Gastroesophageal sphincter (tissue), 4 donors: ENCODE measurements at regions not wholly inside any gene's neighbourhood (a gene's known extent, or its start where the extent isn't known, plus 50 kb on each side); places are given as distances from the start of the nearest gene placed in this dataset.
"Not testable (repeated sequence)": the region's sequence is repeated elsewhere in the genome, so short reads cannot be mapped to it uniquely, and the experiment has no call there.

Experiments
- ATAC-seq: fragments of 150-250 bp; one replicate; pipeline ENCODE4 v1.9.1; 2016; ENCODE audit warnings: mild to moderate bottlenecking, moderate library complexity
- H3K27ac ChIP-seq, 4 donors: fragments of 200-600 bp; sonication (generic) in 3 of 4; 1 replicate in 3 of 4; 2 replicates in 1 of 4; pipeline ENCODE4 v1.5.1; 2016 to 2019
- H3K27me3 ChIP-seq: fragments of 200-600 bp; sonication (generic); one replicate; pipeline ENCODE4 v1.5.1; 2019
- H3K36me3 ChIP-seq, 2 donors: fragments of 200-600 bp; sonication (generic); one replicate each; pipeline ENCODE4 v1.5.1; 2019; ENCODE audit warnings: control low read depth in 1 of 2
- H3K4me1 ChIP-seq, 3 donors: fragments of 200-600 bp; sonication (generic); 1 replicate in 2 of 3; 2 replicates in 1 of 3; pipeline ENCODE4 v1.5.1; 2016 to 2019; ENCODE audit warnings: control low read depth in 2 of 3
- H3K4me3 ChIP-seq, 2 donors: fragments of 200-600 bp; sonication (generic); one replicate each; pipeline ENCODE4 v1.5.1; 2019; ENCODE audit warnings: mild to moderate bottlenecking in 1 of 2, moderate library complexity in 1 of 2
- H3K9me3 ChIP-seq, 3 donors: fragments of 200-600 bp; sonication (generic); one replicate each; pipeline ENCODE4 v1.5.1; 2017 to 2019; ENCODE audit warnings: control low read depth in 2 of 3
- CTCF ChIP-seq, 4 experiments: fragments of 200-600 bp in 2 of 4; fragments of 450-650 bp in 2 of 4; sonication (generic) in 1 of 4; IDR thresholded peaks; one replicate each; pipeline ENCODE4 v1.5.1; 2017 to 2019; ENCODE audit warnings: antibody characterized with exemption in 4 of 4, mild to moderate bottlenecking in 2 of 4, moderate library complexity in 2 of 4
- EP300 ChIP-seq: sonication (generic); formaldehyde crosslinking; IDR thresholded peaks from one replicate; pipeline ENCODE4 v1.6.1; 2017; ENCODE audit warnings: antibody characterized with exemption, mild to moderate bottlenecking
- POLR2A ChIP-seq, 2 donors: fragments of 450-650 bp; IDR thresholded peaks; one replicate each; pipeline ENCODE4 v1.6.1; 2017; ENCODE audit warnings: antibody characterized with exemption in 2 of 2, mild to moderate bottlenecking in 2 of 2, moderate library complexity in 1 of 2
- POLR2AphosphoS5 ChIP-seq: sonication (generic); formaldehyde crosslinking; IDR thresholded peaks from one replicate; pipeline ENCODE4 v1.6.1; 2017; ENCODE audit warnings: antibody characterized with exemption
- WGBS, 2 donors: methylation state at CpG; one replicate each; pipeline ENCODE4 v1.1.5; 2018; ENCODE audit warnings: low coverage in 1 of 2; 5-methylcytosine and 5-hydroxymethylcytosine counted together

GRCh38 chr7:153543232-153543631 lies 509.0 kb upstream of the DPP6 start:
- ATAC-seq, result no peak

GRCh38 chr7:153550173-153550572 lies 502.0 kb upstream of the DPP6 start:
- ATAC-seq, result no peak
- Histone ChIP-seq H3K27me3 (no peaks in the 10 kb centered on the region), H3K9me3 (no peaks in the 10 kb centered on the region), H3K4me1 (peaks cover 0 to 7% (median 0%) of the 10 kb centered on the region in 3 donors), H3K27ac (no peak overlapping the region), H3K4me3 (no peak overlapping the region), H3K36me3 (no peaks in the 10 kb centered on the region)
- WGBS, 2 donors, result 48 to 63% methylated on average over 1 of the region's 1 CpG
- TF ChIP-seq EP300, result no peak
- TF ChIP-seq POLR2AphosphoS5, result no peak
- no peak for TF ChIP-seq POLR2A (IDR thresholded peaks at IDR 0.05)
- no peak for TF ChIP-seq CTCF (IDR thresholded peaks at IDR 0.05)

More at GRCh38 chr7:153543232-153543631, 509.0 kb upstream of the DPP6 start:
- no peak overlapping the region for H3K27ac ChIP-seq
- no peaks in the 10 kb centered on the region for H3K9me3 ChIP-seq
- no peaks in the 10 kb centered on the region for H3K36me3 ChIP-seq
- no peaks in the 10 kb centered on the region for H3K27me3 ChIP-seq
- H3K4me3 ChIP-seq, result no peak overlapping the region
- WGBS, 2 donors, result 85 to 87% methylated on average over 4 to 5 of the region's 5 CpGs
- TF ChIP-seq POLR2AphosphoS5, result no peak
- TF ChIP-seq EP300, result no peak
- no peak for TF ChIP-seq CTCF (IDR thresholded peaks at IDR 0.05)
- no peak for TF ChIP-seq POLR2A (IDR thresholded peaks at IDR 0.05)
- H3K4me1 ChIP-seq, result peaks cover 0 to 3% (median 0%) of the 10 kb centered on the region in 3 donors

- TF ChIP-seq POLR2A (IDR thresholded peaks at IDR 0.05), result no peak
- no peak for TF ChIP-seq POLR2AphosphoS5
- no peak for TF ChIP-seq CTCF (IDR thresholded peaks at IDR 0.05)
- TF ChIP-seq EP300, result no peak
- H3K4me3 ChIP-seq, result no peak overlapping the region
- WGBS, 2 donors, result 64 to 65% methylated on average over 6 of the region's 6 CpGs
- peaks cover 0 to 15% (median 0%) of the 10 kb centered on the region in 3 donors for H3K4me1 ChIP-seq
- ATAC-seq, result no peak
- H3K9me3 ChIP-seq, result no peaks in the 10 kb centered on the region
- no peaks in the 10 kb centered on the region for H3K27me3 ChIP-seq
- peak overlapping the region in 1 of 4 donors; percentile 13 for H3K27ac ChIP-seq
- no peaks in the 10 kb centered on the region for H3K36me3 ChIP-seq
These were observed 487.8 kb upstream of the DPP6 start for GRCh38 chr7:153564391-153564790.

GRCh38 chr7:153566324-153566723 lies 485.9 kb upstream of the DPP6 start:
- TF ChIP-seq CTCF (IDR thresholded peaks at IDR 0.05) (no peak), POLR2A (IDR thresholded peaks at IDR 0.05) (no peak), EP300 (no peak), POLR2AphosphoS5 (no peak)
- ATAC-seq, result no peak
- Histone ChIP-seq H3K9me3 (no peaks in the 10 kb centered on the region), H3K36me3 (no peaks in the 10 kb centered on the region), H3K4me3 (no peak overlapping the region), H3K4me1 (peaks cover 0 to 15% (median 0%) of the 10 kb centered on the region in 3 donors), H3K27ac (no peak overlapping the region), H3K27me3 (no peaks in the 10 kb centered on the region)
- 58 to 83% methylated on average over 2 to 4 of the region's 6 CpGs for WGBS, 2 donors

- H3K4me1 ChIP-seq, result peaks cover 0 to 15% (median 0%) of the 10 kb centered on the region in 3 donors
- peak overlapping the region in 3 of 4 donors; percentile 1 to 66 (median 11) for H3K27ac ChIP-seq
- TF ChIP-seq EP300 (no peak), CTCF (IDR thresholded peaks at IDR 0.05) (no peak), POLR2AphosphoS5 (peak; percentile 84)
- no peaks in the 10 kb centered on the region for H3K9me3 ChIP-seq
- H3K27me3 ChIP-seq, result no peaks in the 10 kb centered on the region
- no peaks in the 10 kb centered on the region for H3K36me3 ChIP-seq
- WGBS, 2 donors, result 17 to 32% methylated on average over 2 to 5 of the region's 5 CpGs
- H3K4me3 ChIP-seq, result no peak overlapping the region
- ATAC-seq, result peak; percentile 90
These were observed 484.8 kb upstream of the DPP6 start for GRCh38 chr7:153567426-153567825.

GRCh38 chr7:153569520-153569919 lies 482.7 kb upstream of the DPP6 start:
- 13 to 93% methylated on average over 1 of the region's 1 CpG for WGBS, 2 donors
- ATAC-seq, H3K27ac ChIP-seq, H3K27me3 ChIP-seq, H3K4me3 ChIP-seq, H3K36me3 ChIP-seq, H3K4me1 ChIP-seq, H3K9me3 ChIP-seq: not testable (repeated sequence)
